HG03135 (cell line): ENCODE measurements at regions not wholly inside any gene's neighbourhood (a gene's known extent, or its start where the extent isn't known, plus 50 kb on each side); places are given as distances from the start of the nearest gene placed in this dataset.

Experiments
- ATAC-seq: cut with Tn5 transposase; IDR thresholded peaks from one replicate; pipeline ENCODE4 v1.9.1; 2021; ENCODE audit warnings: mild to moderate bottlenecking, moderate library complexity; ENCODE audit not compliant: unreplicated experiment

DNA sequence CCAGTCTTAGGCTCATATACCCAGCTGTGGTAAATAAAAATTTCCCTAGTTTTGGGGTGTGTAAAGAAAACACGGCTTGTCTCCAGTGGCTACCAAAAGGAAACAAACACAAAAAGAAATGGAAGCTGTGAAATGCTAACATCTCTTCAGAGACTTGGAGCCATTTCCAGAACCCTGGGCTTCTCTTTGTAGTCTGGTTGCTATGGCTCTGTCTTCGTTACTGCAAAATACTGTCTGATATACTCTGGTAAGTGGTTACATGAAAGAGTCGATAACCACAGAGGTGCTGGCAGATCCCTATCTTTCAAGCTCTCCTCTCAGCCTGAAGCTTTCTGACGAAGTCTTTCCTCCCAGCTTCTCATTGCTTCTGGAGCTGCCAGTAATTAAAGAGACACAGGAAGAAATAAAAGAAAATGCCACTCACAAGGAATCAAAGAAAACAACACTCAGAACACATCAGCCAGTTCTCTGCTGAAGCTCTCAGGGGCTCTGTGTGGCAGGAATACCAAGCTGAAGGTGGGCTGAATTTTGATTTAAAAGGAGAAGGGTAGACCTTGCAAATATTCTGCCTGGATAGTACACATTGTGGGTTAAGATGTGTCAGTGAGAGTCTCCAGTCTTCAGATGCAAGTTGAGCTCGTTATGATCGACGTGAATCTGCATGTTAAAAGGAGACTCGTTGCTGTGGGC, 107.6 kb upstream of the FAM9C start:
- no peak for ATAC-seq

GRCh38 chrX:13149702-13150350, 105.4 kb upstream of the FAM9C start:
- no peak for ATAC-seq

DNA sequence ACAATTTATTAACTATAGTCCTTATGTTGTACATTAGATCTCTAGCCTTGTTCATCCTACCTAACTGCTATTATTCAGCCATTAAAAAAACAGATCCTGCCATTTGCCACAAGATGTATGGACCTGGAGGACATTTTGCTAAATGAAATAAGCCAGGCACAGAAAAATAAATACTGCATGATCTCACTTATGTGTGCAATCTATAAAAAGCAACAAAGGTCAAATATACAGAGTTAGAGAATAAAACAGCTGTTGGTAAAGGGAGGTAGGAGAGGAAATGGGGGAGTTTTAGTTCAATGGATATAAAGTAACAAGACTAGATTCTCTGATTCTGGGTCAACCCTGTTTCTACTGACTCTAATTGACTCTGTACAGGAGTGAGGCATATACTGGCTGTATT, 103.3 kb upstream of the FAM9C start:
- ATAC-seq: no peak

DNA sequence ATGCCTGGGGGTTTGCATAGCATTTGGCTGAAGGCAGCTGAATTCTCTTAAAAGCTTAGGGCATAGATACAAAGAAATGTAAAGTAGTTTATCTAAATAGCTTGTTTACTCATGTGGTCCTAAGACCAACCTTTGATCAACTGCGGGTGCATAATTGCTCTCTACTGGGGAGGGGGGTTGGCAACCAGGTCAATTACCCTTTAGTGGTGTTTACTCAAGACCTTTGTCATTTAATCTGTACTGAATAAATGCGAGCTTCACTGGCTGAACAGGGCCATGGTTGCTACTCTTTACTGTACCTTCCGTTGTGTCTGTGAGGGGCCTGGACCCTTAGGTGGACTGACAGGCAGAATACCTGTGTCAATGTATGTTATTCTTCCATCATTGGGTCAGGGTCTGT, 102.7 kb upstream of the FAM9C start:
- ATAC-seq: no peak

DNA sequence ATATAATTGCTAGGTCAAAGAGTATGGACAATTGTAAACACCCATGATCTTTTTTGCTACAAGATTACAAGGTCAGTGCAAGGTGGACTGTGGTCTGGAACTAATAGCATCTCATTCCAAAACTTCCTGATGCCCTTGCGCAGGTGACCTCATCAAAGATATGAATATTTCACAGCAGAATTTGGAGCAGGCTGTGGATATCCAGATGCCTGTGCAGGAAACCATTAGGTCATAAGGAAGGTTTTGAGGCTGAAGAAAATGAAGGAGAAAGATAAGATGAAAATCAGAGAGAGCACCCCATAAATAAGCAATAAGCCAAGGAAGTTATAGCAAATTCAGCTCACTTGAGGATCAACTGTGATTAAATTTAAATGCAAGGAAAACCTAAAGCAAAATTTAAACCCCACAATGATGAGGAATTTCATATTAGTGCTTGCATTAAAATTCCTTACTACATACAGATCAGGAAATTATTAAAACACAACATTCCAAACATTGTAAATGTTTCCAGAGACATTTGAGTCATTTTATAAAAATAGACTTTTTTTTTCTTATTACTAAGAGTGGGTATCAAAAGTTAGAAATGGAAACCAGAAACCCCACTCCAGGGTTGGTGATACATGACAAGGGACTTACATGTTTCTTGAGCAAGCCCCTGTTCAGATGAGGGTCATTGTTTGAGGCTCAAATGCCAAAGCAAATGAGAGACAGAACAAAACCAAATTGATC, 100.7 kb upstream of the FAM9C start:
- ATAC-seq: no peak

DNA sequence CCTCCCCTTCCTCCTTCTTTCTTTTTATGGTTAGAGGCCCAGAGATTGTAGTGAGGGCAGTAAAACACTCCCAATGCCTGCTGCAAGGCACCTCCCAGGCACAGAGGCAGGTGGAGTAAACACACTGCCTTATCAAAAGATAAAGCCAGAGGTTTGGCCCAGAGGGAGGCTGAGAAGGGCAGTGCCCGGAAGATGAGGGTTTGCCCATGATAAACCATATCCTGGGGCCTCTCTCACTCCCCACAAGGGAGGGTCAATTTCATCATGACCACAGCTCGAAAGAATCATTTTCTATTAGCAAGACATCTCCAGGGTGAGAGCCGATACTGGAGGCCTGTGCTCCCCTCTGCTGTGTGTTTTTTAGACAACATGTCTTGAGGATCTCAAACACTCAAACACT, 98.5 kb upstream of the FAM9C start:
- ATAC-seq: no peak

GRCh38 chrX:13140007-13140406, 95.6 kb upstream of the FAM9C start:
- no peak for ATAC-seq

DNA sequence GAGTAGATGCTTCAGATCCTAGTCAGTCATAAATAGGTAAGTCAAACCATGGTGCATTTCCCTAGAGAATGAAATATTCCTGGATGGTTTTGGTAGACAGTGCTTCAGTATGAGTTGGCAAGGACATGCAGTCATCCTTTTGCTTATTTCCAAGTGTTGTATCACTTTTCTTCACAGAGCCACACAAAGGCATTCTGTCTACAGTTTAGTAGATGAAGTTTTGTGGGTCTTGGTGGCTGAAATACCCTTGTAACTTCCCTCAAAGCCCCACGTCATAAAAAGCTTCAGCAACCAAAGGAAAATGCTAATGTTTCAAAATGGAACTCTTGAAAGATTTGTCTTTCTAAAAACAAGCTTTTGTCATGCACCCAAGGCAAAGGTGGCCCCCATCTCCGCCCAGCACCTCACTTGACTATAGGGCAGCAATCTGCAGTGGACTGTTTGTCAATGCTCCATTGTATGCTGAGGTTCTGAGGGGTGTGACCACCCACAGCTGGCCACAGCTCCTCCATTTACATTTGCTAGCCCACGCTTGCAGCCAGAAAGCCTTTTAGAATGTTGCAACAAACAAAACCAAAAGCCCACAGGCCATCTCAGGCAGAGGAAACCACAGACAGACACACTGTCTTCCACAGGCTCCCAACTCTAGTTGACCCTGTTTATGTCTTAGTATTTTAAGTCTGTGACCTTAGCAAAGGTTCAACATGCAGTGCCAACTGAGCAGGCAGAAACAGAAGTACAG, 87.1 kb upstream of the FAM9C start:
- no peak for ATAC-seq

GRCh38 chrX:13130816-13131215, 86.4 kb upstream of the FAM9C start:
- ATAC-seq: no peak

- no peak for ATAC-seq
Observed at GRCh38 chrX:13128104-13128503, 83.7 kb upstream of the FAM9C start.

GRCh38 chrX:13126775-13127174, 82.4 kb upstream of the FAM9C start:
- no peak for ATAC-seq

DNA sequence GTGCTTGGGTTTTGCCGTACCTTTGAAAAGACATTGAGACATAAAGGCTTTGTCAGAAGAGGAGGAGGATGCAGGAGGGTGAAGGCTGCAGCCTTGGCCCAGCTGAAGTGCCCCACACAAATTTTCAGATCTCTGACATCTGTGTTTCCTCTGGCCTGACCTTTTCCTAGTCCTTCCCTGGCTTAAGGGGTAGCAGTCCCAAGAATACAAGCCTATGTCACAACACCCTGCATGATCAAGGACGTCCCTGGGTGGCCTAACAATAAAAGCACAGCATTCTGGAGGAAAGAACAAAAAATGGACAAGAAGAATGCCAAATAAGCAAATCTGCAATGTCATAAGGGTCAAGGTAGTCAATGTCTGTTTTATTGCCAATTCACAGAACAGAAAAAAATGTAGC, 80.8 kb upstream of the FAM9C start:
- ATAC-seq: no peak

- no peak for ATAC-seq
Observed at GRCh38 chrX:13123857-13124345, 79.5 kb upstream of the FAM9C start.

DNA sequence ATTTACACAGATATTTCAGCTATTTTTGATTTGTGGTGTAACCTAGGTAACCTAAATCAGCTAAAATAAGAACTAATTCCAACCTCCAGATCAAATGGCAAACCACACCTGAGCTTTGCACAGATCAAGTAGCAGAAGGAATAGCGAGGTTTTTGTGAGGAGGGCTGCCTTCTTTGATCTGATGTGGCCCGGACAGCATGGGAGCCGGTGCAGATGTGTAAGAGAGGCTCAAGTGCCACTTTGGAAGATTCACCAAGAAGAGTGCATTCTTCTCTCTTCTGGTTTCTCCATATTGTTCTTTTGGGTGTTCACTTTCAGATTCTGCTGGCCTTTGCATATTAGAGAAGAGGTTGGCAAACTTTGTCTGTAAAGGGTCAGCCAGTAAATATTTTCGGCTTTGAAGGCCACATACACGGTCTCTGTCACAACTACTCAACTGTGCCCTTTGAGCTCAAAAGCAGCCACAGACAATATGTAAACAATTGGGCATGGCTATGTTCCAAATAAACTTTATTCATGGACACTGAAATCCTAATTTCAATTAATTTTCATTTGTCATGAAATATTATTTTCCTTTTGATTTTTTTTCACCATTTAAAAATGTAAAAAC, 78.9 kb upstream of the FAM9C start:
- no peak for ATAC-seq

- ATAC-seq: no peak
Observed at GRCh38 chrX:13121020-13121555, 76.7 kb upstream of the FAM9C start.

DNA sequence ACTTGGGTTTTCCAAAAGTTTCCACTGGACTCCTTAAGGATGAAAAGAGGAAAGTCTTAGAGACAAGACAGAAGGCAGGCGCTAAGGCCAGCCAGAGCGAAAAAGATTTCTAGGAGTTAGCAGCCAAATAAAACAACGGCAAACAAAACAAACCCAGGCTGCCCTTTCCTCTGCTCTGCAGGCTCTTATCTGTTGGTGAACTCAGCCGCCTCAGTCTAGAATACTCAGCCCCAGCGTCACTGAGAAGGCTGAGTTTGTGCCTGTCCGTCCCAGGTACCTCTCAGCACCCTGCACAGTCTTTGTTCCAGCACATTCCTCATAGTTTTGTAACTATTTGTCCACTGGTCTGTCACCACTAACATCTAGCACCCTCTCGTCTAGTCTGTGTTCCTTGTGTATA, 75.6 kb upstream of the FAM9C start:
- no peak for ATAC-seq

GRCh38 chrX:13119386-13119785, 75.0 kb upstream of the FAM9C start:
- no peak for ATAC-seq

GRCh38 chrX:13115146-13115855, 70.9 kb upstream of the FAM9C start:
- ATAC-seq: no peak

DNA sequence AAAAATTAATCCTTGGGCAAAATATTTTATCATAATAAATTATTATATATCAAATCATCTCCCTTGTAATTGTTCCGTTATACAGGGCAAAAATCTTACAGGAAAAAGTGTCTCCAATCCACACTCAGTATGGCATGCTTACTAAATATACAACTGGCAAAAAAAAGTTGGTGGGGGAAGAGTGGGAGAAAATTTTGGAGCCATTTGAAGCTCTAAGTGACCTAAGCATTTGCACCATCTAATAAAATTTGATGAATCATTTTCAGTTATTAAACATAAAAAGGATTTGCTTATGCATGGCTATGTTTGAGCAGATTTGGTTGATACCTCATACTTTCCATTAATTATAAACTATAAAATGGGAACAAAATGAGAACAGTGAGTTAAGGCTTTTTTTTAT, 68.1 kb upstream of the FAM9C start:
- no peak for ATAC-seq
